Mammary epithelial cell (primary cell): ENCODE measurements at regions not wholly inside any gene's neighbourhood (a gene's known extent, or its start where the extent isn't known, plus 50 kb on each side); places are given as distances from the start of the nearest gene placed in this dataset.

ENCODE experiments used
- EZH2 ChIP-seq: IDR thresholded peaks from 2 replicates; pipeline ENCODE4 v1.6.1; 2012; ENCODE audit warnings: low read length, inconsistent platforms, borderline replicate concordance
- TF ChIP-seq, protein P1 (sequence below), 2 donors: IDR thresholded peaks in 1 of 2; conservative IDR thresholded peaks in 1 of 2; 2 replicates each; pipeline ENCODE4 v1.5.1; 2011 to 2012; ENCODE audit warnings: inconsistent platforms in 2 of 2, low read length in 2 of 2, mild to moderate bottlenecking in 2 of 2, control low read depth in 1 of 2, low read depth in 1 of 2; ENCODE audit not compliant: insufficient read depth in 1 of 2; ENCODE audit errors: extremely low read depth in 1 of 2

DNA sequence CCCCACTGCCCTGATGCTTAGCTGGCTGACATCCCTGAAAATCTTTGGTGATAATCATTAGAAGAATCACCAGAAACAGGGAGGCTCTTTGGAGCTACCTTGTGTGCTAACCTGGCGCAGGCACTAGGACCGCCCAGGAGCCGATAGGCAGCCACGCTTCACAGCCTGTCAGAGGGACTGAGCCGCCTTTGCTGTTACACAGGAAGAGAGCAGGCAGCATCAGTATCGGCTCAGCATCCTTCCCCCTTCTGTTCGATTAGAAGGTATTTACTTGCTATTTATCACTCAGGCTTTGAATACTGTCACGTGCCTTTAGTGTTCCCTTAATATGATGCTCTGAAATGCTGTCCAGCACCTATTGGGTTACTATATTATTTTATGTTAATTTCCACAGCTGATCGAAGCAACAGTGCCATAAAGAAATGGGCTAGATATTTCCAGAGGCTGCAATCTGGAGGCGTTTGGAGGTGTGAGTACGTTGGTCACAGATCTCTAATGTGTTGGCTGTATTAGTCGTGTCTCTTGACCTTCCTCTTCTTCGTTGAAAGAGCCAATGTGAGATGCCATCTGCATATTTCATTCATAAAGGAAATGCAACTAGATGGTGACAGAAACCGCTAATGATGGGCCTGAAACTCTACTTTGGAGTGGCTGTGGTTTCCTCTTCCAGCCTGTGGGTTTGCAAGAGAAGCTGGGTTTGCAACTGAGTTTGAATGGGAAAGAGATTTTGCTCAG lies 110.4 kb upstream of the RAB27B start:
- TF ChIP-seq, protein P1, sequence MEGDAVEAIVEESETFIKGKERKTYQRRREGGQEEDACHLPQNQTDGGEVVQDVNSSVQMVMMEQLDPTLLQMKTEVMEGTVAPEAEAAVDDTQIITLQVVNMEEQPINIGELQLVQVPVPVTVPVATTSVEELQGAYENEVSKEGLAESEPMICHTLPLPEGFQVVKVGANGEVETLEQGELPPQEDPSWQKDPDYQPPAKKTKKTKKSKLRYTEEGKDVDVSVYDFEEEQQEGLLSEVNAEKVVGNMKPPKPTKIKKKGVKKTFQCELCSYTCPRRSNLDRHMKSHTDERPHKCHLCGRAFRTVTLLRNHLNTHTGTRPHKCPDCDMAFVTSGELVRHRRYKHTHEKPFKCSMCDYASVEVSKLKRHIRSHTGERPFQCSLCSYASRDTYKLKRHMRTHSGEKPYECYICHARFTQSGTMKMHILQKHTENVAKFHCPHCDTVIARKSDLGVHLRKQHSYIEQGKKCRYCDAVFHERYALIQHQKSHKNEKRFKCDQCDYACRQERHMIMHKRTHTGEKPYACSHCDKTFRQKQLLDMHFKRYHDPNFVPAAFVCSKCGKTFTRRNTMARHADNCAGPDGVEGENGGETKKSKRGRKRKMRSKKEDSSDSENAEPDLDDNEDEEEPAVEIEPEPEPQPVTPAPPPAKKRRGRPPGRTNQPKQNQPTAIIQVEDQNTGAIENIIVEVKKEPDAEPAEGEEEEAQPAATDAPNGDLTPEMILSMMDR (conservative IDR thresholded peaks at IDR 0.05 in 1 of 2, IDR thresholded peaks at IDR 0.05 in 1 of 2; ENCODE audit: extremely low read depth in 1 of 2, insufficient read depth in 1 of 2, low read depth in 1 of 2, low read length in 2 of 2): no peak
- TF ChIP-seq EZH2: no peak
